ENCODE measurements at regions not wholly inside any gene's neighbourhood (a gene's known extent, or its start where the extent isn't known, plus 50 kb on each side); places are given as distances from the start of the nearest gene placed in this dataset.
"Not testable (repeated sequence)": the region's sequence is repeated elsewhere in the genome, so short reads cannot be mapped to it uniquely, and the experiment has no call there.

DNA sequence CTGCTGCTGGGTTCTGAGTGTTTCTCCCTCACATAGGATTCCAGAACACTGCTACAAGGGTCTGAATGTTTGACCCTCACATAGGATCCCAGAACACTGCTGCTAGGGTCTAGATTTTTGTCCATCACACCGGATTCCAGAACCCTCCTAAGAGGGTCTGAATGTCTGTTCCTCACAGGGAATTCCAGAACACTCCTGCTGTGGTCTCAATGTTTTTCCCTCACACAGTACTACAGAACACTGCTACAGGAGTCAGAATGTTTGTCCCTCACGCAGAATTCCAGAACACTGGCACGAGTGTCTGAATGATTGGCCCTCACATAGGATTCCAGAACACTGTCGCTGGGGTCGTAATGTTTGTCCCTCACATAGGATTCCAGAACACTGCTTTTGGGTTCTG is 221.6 kb downstream of the FOXD4L6 start:
- DNase-seq (ENCODE audit: low read depth, low spot score), result not testable (repeated sequence)

DNA sequence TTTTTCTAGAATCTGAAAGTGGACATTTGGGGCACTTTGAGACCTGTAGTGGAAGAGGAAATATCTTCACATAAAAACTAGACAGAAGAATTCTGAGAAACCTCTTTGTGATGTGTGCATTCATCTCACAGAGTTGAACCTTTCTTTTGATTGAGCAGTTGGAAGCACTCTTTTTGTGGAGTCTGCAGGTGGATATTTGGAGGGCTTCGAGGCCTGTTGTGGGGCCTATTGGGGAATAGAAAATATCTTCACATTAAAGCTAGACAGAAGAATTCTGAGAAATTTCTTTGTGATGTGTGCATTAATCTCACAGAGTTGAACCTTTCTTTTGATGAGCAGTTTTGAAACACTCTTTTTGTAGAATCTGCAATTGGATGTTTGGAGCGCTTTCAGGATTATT is 236.2 kb downstream of the FOXD4L6 start:
- not testable (repeated sequence) for DNase-seq (ENCODE audit: low read depth, low spot score)

DNA sequence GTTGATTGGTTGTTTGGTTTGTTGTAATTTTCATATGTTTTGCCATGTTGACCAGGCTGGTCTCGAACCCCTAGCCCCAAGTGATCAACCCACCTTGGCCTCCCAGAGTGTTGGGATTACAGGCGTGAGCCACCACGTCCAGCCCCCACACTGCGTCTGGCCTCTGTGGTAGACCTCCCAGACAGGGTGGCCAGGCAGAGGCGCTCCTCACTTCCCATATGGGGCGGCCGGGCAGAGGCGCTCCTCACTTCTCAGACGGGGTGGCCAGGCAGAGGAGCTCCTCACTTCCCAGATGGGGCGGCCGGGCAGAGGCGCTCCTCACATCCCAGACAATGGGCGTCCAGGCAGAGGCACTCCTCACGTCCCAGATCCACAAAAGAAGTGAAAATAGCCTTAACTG is 242.6 kb downstream of the FOXD4L6 start:
- DNase-seq (ENCODE audit: low read depth, low spot score), result not testable (repeated sequence)

DNA sequence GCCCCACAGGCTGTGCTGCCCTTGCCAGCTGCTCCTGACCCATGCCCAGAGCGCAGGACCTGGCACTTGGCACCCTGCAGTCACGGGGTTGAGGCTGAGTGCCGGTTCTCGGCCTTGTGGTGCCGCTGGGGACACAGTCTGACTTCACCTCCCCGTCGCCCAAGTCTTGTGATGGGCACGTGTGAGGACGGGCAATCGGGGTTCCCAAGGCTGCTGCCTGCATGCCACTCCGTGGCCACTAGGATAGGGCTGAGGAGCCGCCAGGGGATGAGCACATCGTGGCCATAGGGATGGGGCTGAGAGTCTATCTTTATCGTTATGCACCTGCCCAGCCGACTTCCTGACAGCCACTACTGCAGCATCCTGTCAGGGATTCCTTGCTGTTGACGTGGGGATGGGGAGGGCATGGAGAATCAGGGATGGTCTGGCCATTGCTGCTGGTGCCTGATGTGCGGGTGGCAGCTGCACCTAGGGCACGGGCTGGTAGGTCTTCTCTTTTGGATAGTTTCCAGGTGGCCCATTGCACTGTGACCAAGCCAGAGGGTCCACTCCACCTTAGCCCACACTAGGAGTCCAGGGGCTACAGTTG is 243.5 kb downstream of the FOXD4L6 start:
- not testable (repeated sequence) for DNase-seq (ENCODE audit: low read depth, low spot score)

DNA sequence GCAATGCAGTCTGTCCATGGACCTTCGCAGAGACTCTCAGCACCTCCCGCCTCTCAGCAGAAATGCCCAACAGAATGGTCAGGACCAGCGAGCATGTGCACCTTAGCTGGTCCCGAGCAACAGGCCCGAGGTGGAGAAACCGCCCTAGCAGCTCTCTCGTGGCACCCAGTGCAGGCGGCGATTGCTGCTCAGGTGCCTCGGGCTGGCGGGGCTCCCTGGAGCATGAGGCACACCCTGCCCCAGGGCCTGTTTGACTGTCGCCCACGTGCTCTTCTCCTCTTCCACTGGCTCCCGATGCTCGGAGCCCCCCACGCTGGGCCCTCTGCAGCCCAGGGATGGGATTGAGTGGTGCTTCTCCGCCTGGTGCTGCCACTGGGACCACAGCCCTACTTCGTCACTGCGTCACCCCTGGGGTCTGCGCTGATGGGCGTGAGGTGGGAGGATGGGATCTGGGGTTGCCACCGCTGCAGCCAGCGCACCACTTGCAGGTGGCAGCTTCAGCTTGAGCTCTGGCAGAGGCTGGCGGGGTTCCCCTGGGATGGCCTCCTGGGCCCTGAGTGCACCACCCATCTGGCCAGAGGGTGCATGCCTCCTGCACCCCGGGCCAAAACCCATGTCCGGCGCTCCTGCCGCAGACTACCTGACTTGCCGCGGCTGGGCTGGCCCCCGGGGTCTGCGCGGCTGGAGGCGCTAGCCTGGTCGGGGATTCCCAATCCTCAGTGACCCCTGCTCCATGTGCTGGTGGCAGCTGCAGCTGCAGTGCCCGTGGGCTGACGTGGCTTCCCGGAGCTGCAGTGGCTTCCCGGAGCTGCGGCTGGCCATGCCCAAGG is 244.2 kb downstream of the FOXD4L6 start:
- no peak for DNase-seq (ENCODE audit: low read depth, low spot score)

DNA sequence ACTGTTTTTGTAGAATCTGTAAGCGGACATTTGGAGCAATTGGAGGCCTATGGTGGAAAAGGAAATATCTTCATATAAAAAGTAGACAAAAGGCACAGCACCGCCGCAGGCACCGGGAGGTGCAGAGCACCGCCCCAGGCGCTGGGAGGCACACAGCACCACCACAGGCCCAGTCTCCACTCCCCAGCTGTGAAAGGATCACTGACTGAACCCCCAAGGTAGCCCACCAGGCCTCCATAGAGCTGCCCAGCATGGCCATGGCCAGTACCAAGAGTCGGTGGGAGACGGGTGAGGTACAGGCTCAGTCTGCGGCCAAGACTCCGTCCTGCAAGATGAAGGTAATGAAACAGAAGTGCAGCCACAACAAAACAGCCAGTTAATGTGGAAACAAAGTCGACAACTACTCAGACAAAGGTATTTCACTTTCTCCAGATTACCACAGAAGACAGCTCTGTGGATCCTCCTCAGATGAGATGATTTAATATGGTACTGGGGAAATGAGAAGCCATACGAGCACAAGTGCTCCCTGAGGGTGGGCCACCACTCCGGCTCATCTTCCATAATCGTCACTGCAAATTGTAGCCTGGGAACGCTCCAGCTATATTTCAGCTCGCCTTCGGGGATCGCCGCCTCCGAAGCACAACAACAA is 244.9 kb downstream of the FOXD4L6 start:
- DNase-seq (ENCODE audit: low read depth, low spot score), result not testable (repeated sequence)

DNA sequence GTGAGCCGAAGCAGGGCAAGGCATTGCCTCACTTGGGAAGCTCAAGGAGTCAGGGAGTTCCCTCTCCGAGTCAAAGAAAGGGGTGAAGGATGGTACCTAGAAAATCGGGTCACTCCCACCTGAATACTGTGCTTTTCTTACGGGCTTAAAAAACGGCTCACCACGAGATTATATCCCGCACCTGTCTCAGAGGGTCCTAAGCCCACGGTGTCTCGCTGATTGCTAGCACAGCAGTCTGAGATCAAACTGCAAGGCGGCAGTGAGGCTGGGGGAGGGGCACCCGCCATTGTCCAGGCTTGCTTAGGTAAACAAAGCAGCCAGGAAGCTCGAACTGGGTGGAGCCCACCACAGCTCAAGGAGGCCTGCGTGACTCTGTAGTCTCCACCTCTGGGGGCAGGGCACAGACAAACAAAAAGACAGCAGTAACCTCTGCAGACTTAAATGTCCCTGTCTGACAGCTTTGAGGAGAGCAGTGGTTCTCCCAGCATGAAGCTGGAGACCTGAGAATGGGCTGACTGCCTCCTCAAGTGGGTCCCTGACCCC is 254.7 kb downstream of the FOXD4L6 start:
- not testable (repeated sequence) for DNase-seq (ENCODE audit: low read depth, low spot score)

DNA sequence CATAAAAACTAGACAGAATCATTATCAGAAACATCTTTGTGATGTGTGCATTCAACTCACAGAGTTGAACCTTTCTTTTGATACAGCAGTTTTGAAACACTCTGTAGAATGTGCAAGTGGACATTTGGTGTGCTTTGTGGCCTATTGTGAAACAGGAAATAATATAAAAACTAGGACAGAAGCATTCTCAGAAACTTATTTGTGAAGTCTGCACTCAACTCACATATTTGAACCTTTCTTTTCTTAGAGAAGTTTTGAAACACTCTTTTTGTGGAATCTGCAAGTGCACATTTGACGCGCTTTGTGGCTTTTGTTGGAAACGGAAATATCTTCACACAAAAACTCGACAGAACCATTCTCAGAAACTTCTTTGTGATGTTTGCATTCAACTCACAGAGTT is 260.0 kb downstream of the FOXD4L6 start:
- not testable (repeated sequence) for DNase-seq (ENCODE audit: low read depth, low spot score)
